Tibial nerve (tissue), 4 donors: ENCODE measurements at regions not wholly inside any gene's neighbourhood (a gene's known extent, or its start where the extent isn't known, plus 50 kb on each side); places are given as distances from the start of the nearest gene placed in this dataset.

Experiments used
- DNase-seq, 2 donors: peaks; one replicate each; pipeline ENCODE4 v3.0.0-alpha.2; 2019; ENCODE audit warnings: low spot score in 2 of 2
- H3K27ac ChIP-seq, 4 donors: fragments of 200-600 bp; sonication (generic) in 3 of 4; one replicate each; pipeline ENCODE4 v1.5.1; 2017 to 2019; ENCODE audit warnings: mild to moderate bottlenecking in 1 of 4
- H3K27me3 ChIP-seq, 2 donors: fragments of 200-600 bp; sonication (generic) in 1 of 2; one replicate each; pipeline versions ENCODE4 v1.5.1 to v1.6.0; 2017 to 2019
- H3K36me3 ChIP-seq, 3 donors: fragments of 200-600 bp; sonication (generic); one replicate each; pipeline ENCODE4 v1.5.1; 2018 to 2019
- H3K4me1 ChIP-seq, 4 donors: fragments of 200-600 bp; sonication (generic) in 3 of 4; one replicate each; pipeline ENCODE4 v1.5.1; 2017 to 2019
- H3K4me3 ChIP-seq, 4 donors: fragments of 200-600 bp; sonication (generic) in 3 of 4; one replicate each; pipeline ENCODE4 v1.5.1; 2017 to 2019; ENCODE audit warnings: mild to moderate bottlenecking in 1 of 4, moderate library complexity in 1 of 4
- H3K9me3 ChIP-seq, 4 donors: fragments of 200-600 bp; sonication (generic) in 3 of 4; one replicate each; pipeline ENCODE4 v1.5.1; 2017 to 2019
- CTCF ChIP-seq, 5 experiments: fragments of 200-600 bp in 3 of 5; fragments of 450-650 bp in 2 of 5; sonication (generic) in 3 of 5; IDR thresholded peaks; one replicate each; pipeline ENCODE4 v1.5.1; 2016 to 2019; ENCODE audit warnings: antibody characterized with exemption in 5 of 5, mild to moderate bottlenecking in 3 of 5, moderate library complexity in 2 of 5
- EP300 ChIP-seq, 2 donors: sonication (generic); formaldehyde crosslinking; IDR thresholded peaks; one replicate each; pipeline ENCODE4 v1.6.1; 2017; ENCODE audit warnings: antibody characterized with exemption in 2 of 2, mild to moderate bottlenecking in 1 of 2
- POLR2A ChIP-seq, 2 donors: fragments of 450-650 bp; IDR thresholded peaks; one replicate each; pipeline ENCODE4 v1.6.1; 2017; ENCODE audit warnings: antibody characterized with exemption in 2 of 2, mild to moderate bottlenecking in 2 of 2, moderate library complexity in 2 of 2
- WGBS, 2 donors: methylation state at CpG; one replicate each; pipeline ENCODE4 v1.1.5; 2018; 5-methylcytosine and 5-hydroxymethylcytosine counted together

GRCh38 chr2:8044046-8044594, 637.7 kb upstream of the ID2 start:
- H3K36me3 ChIP-seq = no peaks in the 10 kb centered on the region
- peaks cover 0 to 16% (median 0%) of the 10 kb centered on the region in 4 donors for H3K9me3 ChIP-seq
- 94 to 100% methylated on average over 4 of the region's 4 CpGs for WGBS, 2 donors
- H3K4me3 ChIP-seq = no peak overlapping the region
- no peak for DNase-seq
- no peaks in the 10 kb centered on the region for H3K4me1 ChIP-seq
- TF ChIP-seq CTCF (IDR thresholded peaks at IDR 0.05) (no peak), POLR2A (IDR thresholded peaks at IDR 0.05) (no peak), EP300 (IDR thresholded peaks at IDR 0.05) (no peak)
- no peaks in the 10 kb centered on the region for H3K27me3 ChIP-seq
- no peak overlapping the region for H3K27ac ChIP-seq

GRCh38 chr2:8045081-8045614, 636.7 kb upstream of the ID2 start:
- Histone ChIP-seq H3K27me3 (no peaks in the 10 kb centered on the region), H3K27ac (no peak overlapping the region), H3K36me3 (no peaks in the 10 kb centered on the region), H3K4me3 (no peak overlapping the region), H3K4me1 (no peaks in the 10 kb centered on the region), H3K9me3 (peaks cover 0 to 16% (median 0%) of the 10 kb centered on the region in 4 donors)
- DNase-seq = no peak
- TF ChIP-seq CTCF (IDR thresholded peaks at IDR 0.05) (no peak), POLR2A (IDR thresholded peaks at IDR 0.05) (no peak), EP300 (IDR thresholded peaks at IDR 0.05) (no peak)
- WGBS, 2 donors = 87 to 90% methylated on average over 6 of the region's 6 CpGs

- H3K36me3 ChIP-seq = no peaks in the 10 kb centered on the region
- peaks cover 0 to 12% (median 0%) of the 10 kb centered on the region in 4 donors for H3K9me3 ChIP-seq
- H3K4me3 ChIP-seq = no peak overlapping the region
- DNase-seq = no peak
- no peaks in the 10 kb centered on the region for H3K27me3 ChIP-seq
- TF ChIP-seq POLR2A (IDR thresholded peaks at IDR 0.05) (no peak), CTCF (IDR thresholded peaks at IDR 0.05) (no peak)
- no peak overlapping the region for H3K27ac ChIP-seq
- WGBS, 2 donors = 95 to 96% methylated on average over 5 of the region's 5 CpGs
- no peaks in the 10 kb centered on the region for H3K4me1 ChIP-seq
Measured at GRCh38 chr2:8046849-8047248, 635.0 kb upstream of the ID2 start.

GRCh38 chr2:8049176-8049575, 632.7 kb upstream of the ID2 start:
- DNase-seq = no peak
- Histone ChIP-seq H3K4me1 (no peaks in the 10 kb centered on the region), H3K4me3 (no peak overlapping the region), H3K9me3 (no peaks in the 10 kb centered on the region), H3K36me3 (no peaks in the 10 kb centered on the region), H3K27me3 (no peaks in the 10 kb centered on the region), H3K27ac (no peak overlapping the region)
- WGBS, 2 donors = 38 to 49% methylated on average over 2 to 4 of the region's 4 CpGs
- TF ChIP-seq POLR2A (IDR thresholded peaks at IDR 0.05) (no peak), CTCF (IDR thresholded peaks at IDR 0.05) (no peak), EP300 (IDR thresholded peaks at IDR 0.05) (no peak)

- no peaks in the 10 kb centered on the region for H3K4me1 ChIP-seq
- no peaks in the 10 kb centered on the region for H3K9me3 ChIP-seq
- H3K36me3 ChIP-seq = no peaks in the 10 kb centered on the region
- no peak overlapping the region for H3K4me3 ChIP-seq
- WGBS, 2 donors = 90 to 94% methylated on average over 3 of the region's 3 CpGs
- H3K27me3 ChIP-seq = no peaks in the 10 kb centered on the region
- no peak for TF ChIP-seq CTCF (IDR thresholded peaks at IDR 0.05)
- DNase-seq = no peak
- H3K27ac ChIP-seq = no peak overlapping the region
Measured at GRCh38 chr2:8049851-8050571, 631.8 kb upstream of the ID2 start.
